IPS DF 6.9 (cell line): ENCODE measurements at regions not wholly inside any gene's neighbourhood (a gene's known extent, or its start where the extent isn't known, plus 50 kb on each side); places are given as distances from the start of the nearest gene placed in this dataset.

Experiments used
- DNase-seq: peaks from one replicate; pipeline ENCODE4 v3.0.0-alpha.2; 2013; ENCODE audit warnings: low read depth, low spot score
- H3K27ac ChIP-seq: one replicate; pipeline ENCODE4 v1.5.1; 2013; ENCODE audit warnings: low read length, control low read depth
- H3K27me3 ChIP-seq: 2 replicates; pipeline ENCODE4 v1.6.1; 2013; ENCODE audit warnings: mild to moderate bottlenecking, low read length; ENCODE audit not compliant: control insufficient read depth, insufficient read depth
- H3K36me3 ChIP-seq: 2 replicates; pipeline ENCODE4 v1.6.1; 2013; ENCODE audit warnings: low read length; ENCODE audit not compliant: control insufficient read depth, insufficient read depth
- H3K4me1 ChIP-seq: 2 replicates; pipeline ENCODE4 v1.6.1; 2013; ENCODE audit warnings: low read length; ENCODE audit not compliant: control insufficient read depth, insufficient read depth
- H3K4me3 ChIP-seq: 2 replicates; pipeline ENCODE4 v1.5.1; 2013; ENCODE audit warnings: mild to moderate bottlenecking, low read length
- H3K9me3 ChIP-seq: 2 replicates; pipeline ENCODE4 v1.6.1; 2013; ENCODE audit warnings: low read length, inconsistent platforms; ENCODE audit not compliant: control insufficient read depth, insufficient read depth
- WGBS: extraction: QIAGEN DNeasy Blood & Tissue Kit; methylation state at CpG from one replicate; pipeline ENCODE4 v1.1.7; 2013; ENCODE audit warnings: mixed read lengths, missing lambda C conversion rate; ENCODE audit not compliant: insufficient read length, insufficient coverage; 5-methylcytosine and 5-hydroxymethylcytosine counted together

GRCh38 chr9:82538634-82539033 is 524.3 kb downstream of the RASEF start:
- no peak for DNase-seq
- no peaks in the 10 kb centered on the region for H3K4me1 ChIP-seq
- no peak overlapping the region for H3K27ac ChIP-seq
- WGBS = no CpG with 5 or more reads among the region's 1 CpG
- no peaks in the 10 kb centered on the region for H3K27me3 ChIP-seq
- no peak overlapping the region for H3K4me3 ChIP-seq
- H3K9me3 ChIP-seq = no peaks in the 10 kb centered on the region
- no peaks in the 10 kb centered on the region for H3K36me3 ChIP-seq

GRCh38 chr9:82539146-82539545 is 523.8 kb downstream of the RASEF start:
- H3K9me3 ChIP-seq = no peaks in the 10 kb centered on the region
- H3K4me3 ChIP-seq = no peak overlapping the region
- H3K27me3 ChIP-seq = no peaks in the 10 kb centered on the region
- no peaks in the 10 kb centered on the region for H3K4me1 ChIP-seq
- H3K27ac ChIP-seq = no peak overlapping the region
- no CpG with 5 or more reads among the region's 2 CpGs for WGBS
- no peaks in the 10 kb centered on the region for H3K36me3 ChIP-seq
- no peak for DNase-seq

- Histone ChIP-seq H3K27ac (no peak overlapping the region), H3K4me3 (no peak overlapping the region), H3K36me3 (no peaks in the 10 kb centered on the region), H3K9me3 (no peaks in the 10 kb centered on the region), H3K4me1 (no peaks in the 10 kb centered on the region), H3K27me3 (no peaks in the 10 kb centered on the region)
- no CpG with 5 or more reads among the region's 2 CpGs for WGBS
- DNase-seq = no peak
Observed at GRCh38 chr9:82539856-82540579, 522.9 kb downstream of the RASEF start.

- Histone ChIP-seq H3K4me1 (0 out of 2 replicates have a peak, but pooled peaks cover 3% of the 10 kb centered on the region), H3K27me3 (no peaks in the 10 kb centered on the region), H3K36me3 (no peaks in the 10 kb centered on the region), H3K4me3 (no peak overlapping the region), H3K27ac (no peak overlapping the region), H3K9me3 (no peaks in the 10 kb centered on the region)
- no peak for DNase-seq
Observed at GRCh38 chr9:82543726-82544125, 519.2 kb downstream of the RASEF start.

GRCh38 chr9:82546136-82546535 is 516.8 kb downstream of the RASEF start:
- H3K4me3 ChIP-seq = no peak overlapping the region
- peak; percentile 13 for DNase-seq
- H3K27ac ChIP-seq = no peak overlapping the region
- 0 out of 2 replicates have a peak, but pooled peaks cover 3% of the 10 kb centered on the region for H3K4me1 ChIP-seq
- no peaks in the 10 kb centered on the region for H3K27me3 ChIP-seq
- H3K36me3 ChIP-seq = no peaks in the 10 kb centered on the region
- H3K9me3 ChIP-seq = no peaks in the 10 kb centered on the region

GRCh38 chr9:82547995-82548394 is 514.9 kb downstream of the RASEF start:
- Histone ChIP-seq H3K27ac (no peak overlapping the region), H3K27me3 (no peaks in the 10 kb centered on the region), H3K9me3 (no peaks in the 10 kb centered on the region), H3K4me3 (no peak overlapping the region), H3K36me3 (no peaks in the 10 kb centered on the region), H3K4me1 (0 out of 2 replicates have a peak, but pooled peaks cover 3% of the 10 kb centered on the region)
- WGBS = no CpG with 5 or more reads among the region's 1 CpG
- DNase-seq = no peak

GRCh38 chr9:82549174-82549821 is 513.6 kb downstream of the RASEF start:
- WGBS = no CpG with 5 or more reads among the region's 3 CpGs
- H3K36me3 ChIP-seq = no peaks in the 10 kb centered on the region
- H3K27me3 ChIP-seq = no peaks in the 10 kb centered on the region
- H3K4me3 ChIP-seq = no peak overlapping the region
- peak; percentile 11 for DNase-seq
- H3K4me1 ChIP-seq = 0 out of 2 replicates have a peak, but pooled peaks cover 3% of the 10 kb centered on the region
- no peaks in the 10 kb centered on the region for H3K9me3 ChIP-seq
- H3K27ac ChIP-seq = no peak overlapping the region

- Histone ChIP-seq H3K27me3 (no peaks in the 10 kb centered on the region), H3K27ac (no peak overlapping the region), H3K4me1 (no peaks in the 10 kb centered on the region), H3K36me3 (no peaks in the 10 kb centered on the region), H3K9me3 (no peaks in the 10 kb centered on the region), H3K4me3 (no peak overlapping the region)
- no peak for DNase-seq
- no CpG with 5 or more reads among the region's 2 CpGs for WGBS
Observed at GRCh38 chr9:82552784-82553183, 510.2 kb downstream of the RASEF start.

- H3K4me1 ChIP-seq = no peaks in the 10 kb centered on the region
- no peak overlapping the region for H3K27ac ChIP-seq
- H3K4me3 ChIP-seq = no peak overlapping the region
- H3K27me3 ChIP-seq = no peaks in the 10 kb centered on the region
- H3K36me3 ChIP-seq = no peaks in the 10 kb centered on the region
- DNase-seq = no peak
- no peaks in the 10 kb centered on the region for H3K9me3 ChIP-seq
- no CpG with 5 or more reads among the region's 8 CpGs for WGBS
Observed at GRCh38 chr9:82553654-82554366, 509.1 kb downstream of the RASEF start.

- no CpG with 5 or more reads among the region's 3 CpGs for WGBS
- Histone ChIP-seq H3K4me1 (no peaks in the 10 kb centered on the region), H3K4me3 (no peak overlapping the region), H3K9me3 (no peaks in the 10 kb centered on the region), H3K36me3 (no peaks in the 10 kb centered on the region), H3K27me3 (no peaks in the 10 kb centered on the region), H3K27ac (no peak overlapping the region)
- DNase-seq = no peak
Observed at GRCh38 chr9:82554381-82554780, 508.6 kb downstream of the RASEF start.
